SK-N-DZ (cell line): ENCODE measurements at regions not wholly inside any gene's neighbourhood (a gene's known extent, or its start where the extent isn't known, plus 50 kb on each side); places are given as distances from the start of the nearest gene placed in this dataset.
A peak's percentile ranks its signal among the peaks of the same experiment; 100 is the strongest.
"Not testable (repeated sequence)": the region's sequence is repeated elsewhere in the genome, so short reads cannot be mapped to it uniquely, and the experiment has no call there.

Experiments used
- DNase-seq: peaks from one replicate; pipeline ENCODE4 v3.0.0-alpha.2; 2015; ENCODE audit warnings: low spot score

- DNase-seq = no peak
Observed at GRCh38 chr11:37199082-37199481, 601.0 kb upstream of the RAG2 start.

DNA sequence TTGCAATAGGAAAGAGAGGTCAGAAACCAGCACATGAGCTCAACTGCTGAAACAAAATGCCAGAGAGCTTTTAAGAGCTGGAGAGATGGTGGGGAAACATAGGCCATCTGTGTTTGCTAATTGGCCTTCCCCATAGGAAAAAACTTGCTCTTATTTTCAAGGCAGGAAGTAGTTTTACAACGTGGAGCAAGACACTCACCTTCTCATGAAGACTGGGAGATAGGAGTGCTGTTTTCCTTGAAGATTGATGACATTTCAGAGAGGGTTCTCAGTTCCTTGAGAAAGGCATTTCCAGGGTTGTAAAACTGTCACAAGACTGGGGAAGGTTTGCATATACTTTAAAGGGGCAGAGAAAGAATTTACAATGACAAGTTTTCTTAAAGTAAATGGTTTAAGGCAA, 586.3 kb upstream of the RAG2 start:
- no peak for DNase-seq

GRCh38 chr11:37182031-37182430, 584.0 kb upstream of the RAG2 start:
- DNase-seq = no peak

DNA sequence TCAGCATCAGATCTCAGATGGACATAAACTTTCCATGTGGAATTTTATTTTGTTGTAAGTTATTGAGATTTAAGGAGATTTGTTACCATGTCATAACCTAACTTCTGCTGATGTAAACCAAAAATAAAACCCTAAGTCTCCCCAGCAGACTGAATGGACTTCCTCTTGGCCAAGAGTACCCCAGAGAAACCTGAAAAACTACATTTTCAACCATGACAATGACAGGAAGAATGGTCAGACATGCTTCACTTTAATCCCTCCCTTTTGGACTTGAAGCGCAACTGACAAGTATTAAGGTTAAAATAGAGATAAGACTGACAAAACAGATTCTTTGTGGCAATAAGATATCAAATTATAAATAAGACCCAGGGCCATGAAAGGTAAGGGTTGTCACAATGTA, 579.7 kb upstream of the RAG2 start:
- DNase-seq = no peak

DNA sequence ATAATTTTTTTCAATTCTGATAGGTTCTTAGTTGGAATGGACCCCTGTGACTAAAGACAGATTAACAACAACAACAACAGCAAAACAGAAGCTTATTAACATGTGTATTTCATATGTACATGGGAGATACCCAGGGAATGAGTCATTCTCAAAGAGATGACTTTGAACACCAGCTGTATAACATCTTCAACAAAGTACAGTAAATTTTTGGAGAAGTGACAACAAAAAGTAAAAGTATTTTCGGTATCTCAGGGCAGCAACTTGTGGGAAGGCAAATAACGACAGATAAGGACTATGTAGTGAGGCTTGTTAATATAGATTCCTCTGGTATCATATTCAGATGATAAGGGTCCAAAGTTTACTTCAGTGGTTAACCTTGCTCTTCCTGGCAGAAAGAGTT, 573.4 kb upstream of the RAG2 start:
- no peak for DNase-seq

- DNase-seq = no peak
Observed at GRCh38 chr11:37170311-37170710, 572.3 kb upstream of the RAG2 start.

DNA sequence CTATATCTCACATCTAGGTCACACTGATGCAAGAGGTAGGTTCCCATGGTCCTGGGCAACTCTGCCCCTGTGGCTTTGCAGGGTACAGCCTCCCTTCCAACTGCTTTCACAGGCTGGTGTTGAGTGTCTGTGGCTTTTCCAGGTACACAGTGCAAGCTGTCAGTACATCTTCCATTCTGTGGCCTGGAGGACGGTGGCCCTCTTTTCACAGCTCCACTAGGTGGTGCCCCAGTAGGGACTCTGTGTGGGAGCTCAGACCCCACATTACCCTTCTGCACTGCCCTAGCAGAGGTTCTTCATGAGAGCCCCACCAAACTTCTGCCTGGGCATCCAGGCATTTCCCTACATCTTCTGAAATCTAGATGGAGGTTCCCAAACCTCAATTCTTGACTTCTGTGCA, 547.4 kb upstream of the RAG2 start:
- DNase-seq = not testable (repeated sequence)

- no peak for DNase-seq
Observed at GRCh38 chr11:37142591-37142990, 544.6 kb upstream of the RAG2 start.

DNA sequence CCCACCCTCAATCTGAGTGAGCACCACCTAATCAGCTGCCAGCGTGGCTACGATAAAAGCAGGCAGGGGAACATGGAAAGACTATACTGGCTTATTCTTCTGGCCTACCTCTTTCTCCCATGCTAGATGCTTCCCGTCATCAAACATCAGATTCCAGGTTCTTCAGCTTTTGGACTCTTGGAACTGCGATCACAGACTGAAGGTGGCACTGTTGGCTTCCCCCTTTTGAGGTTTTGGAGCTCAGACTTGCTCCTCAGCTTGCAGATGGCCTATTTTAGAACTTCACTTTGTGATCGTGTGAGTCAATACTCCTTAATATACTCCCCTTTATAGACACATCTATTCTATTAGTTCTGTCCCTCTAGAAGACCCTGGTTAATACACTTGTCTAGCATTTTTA, 543.7 kb upstream of the RAG2 start:
- DNase-seq = no peak

- not testable (repeated sequence) for DNase-seq
Observed at GRCh38 chr11:37135606-37136005, 537.6 kb upstream of the RAG2 start.

GRCh38 chr11:37134637-37135036, 536.6 kb upstream of the RAG2 start:
- no peak for DNase-seq

DNA sequence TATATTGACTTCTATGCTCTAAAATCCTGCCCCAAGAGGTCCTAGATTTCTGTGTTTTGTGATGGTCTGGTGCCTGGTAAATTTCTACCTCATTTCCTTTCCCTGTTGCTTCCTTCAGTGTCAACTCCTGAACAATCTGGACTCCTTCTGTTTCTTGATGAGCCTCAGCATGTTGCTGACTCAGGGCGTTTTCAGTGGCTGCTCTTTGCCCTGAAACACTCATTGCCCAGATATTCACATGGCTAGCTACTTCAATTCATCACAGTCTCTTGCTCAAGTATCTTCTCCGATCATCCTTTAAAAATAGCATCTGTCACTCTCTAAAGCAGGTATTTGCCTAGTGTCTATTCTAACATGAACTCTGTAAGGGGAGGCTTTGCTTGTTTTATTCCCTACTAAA, 526.3 kb upstream of the RAG2 start:
- no peak for DNase-seq

DNA sequence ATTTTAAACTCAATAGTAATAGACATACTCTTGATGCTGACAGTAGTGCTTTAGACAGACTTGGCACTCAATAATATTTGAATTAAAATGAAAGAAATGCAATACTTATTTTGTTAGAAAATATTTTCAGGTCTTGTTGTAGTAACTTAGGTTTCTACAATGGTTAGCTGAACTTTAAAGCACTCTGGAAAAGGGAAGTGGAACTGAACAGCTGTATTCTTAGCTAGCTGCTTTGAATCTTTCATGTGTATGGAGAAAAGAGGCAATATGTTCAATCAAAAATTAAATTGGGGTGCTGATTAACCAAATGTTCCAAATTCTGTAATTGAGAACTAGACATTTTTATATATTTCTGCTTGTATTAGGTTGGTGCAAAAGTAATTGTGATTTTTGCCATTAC, 517.9 kb upstream of the RAG2 start:
- no peak for DNase-seq

DNA sequence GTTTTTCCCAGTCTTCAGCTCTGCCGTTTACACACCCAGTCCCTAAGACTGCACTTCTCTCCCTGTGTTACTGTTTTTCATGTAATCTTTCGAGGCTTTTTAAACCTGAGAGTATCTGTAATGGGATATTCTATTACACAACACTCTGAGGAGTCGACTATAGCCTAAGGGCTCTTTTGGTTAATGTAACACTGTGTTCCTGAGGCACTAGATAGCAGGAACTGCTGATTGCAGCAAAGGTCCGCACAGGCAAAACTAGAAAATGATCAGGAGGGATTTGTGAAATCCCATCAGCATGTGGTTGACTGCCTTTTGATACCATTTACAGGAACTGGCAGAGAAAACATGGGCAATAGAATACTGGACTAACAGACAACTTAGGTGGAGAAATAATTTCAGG, 512.3 kb upstream of the RAG2 start:
- DNase-seq = no peak

GRCh38 chr11:37109286-37109585, 511.2 kb upstream of the RAG2 start:
- no peak for DNase-seq

DNA sequence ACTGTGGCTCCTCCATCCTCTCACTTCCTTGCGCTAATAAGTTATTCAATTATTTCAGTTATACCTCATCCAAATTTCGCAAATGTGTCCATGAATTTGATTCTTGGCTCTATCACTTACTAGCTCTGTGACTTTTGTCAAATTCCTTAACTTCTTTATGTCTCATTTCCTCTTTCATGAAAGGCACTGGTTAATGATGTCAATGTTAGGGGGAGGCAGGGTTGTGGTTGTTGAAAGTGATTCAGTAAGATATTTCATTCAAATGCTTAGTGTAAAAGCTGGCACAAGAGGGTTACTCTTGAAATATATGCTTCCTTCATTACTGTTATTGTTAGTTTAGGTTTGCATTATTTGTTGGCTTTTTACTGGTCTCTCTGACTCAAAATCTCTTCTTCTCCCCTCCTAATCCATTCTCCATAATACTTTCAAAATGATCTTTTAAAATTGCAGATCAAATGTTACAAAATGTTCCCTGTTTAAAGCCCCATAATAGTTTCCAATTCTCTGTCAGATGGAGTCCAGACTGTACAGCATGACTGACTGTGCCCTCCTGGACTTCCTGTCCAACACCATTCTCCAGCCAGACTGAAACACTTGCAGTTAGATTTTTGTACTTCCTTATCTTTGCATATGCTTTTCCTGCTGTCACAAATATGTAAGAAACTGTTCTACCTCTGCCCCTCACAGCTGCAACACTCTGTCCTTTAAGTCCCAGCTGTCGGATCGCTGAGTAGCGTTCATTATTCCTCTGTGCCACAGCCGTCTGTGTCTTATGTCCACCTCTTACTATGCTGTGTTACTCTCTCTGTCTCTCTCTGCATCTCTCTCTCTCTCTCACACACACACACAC, 510.6 kb upstream of the RAG2 start:
- DNase-seq = no peak

DNA sequence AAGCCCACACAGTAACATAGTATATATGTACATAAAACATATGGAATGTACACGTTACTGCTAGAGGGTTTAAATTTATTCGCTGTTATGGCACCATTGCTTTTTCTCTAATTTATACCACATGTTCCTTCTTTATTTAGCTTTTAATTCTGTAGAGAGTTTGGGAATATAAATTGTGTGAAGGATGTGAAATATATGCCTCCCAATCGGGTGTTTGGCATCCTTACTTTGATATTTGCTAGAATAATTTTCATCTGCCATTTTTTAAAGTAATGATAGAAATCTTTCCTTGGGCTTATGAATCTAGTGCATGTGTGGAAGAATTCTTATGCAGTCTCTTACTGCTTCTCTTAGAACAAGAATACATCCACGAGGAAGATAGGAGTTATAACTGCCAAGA, 509.8 kb upstream of the RAG2 start:
- no peak for DNase-seq

DNA sequence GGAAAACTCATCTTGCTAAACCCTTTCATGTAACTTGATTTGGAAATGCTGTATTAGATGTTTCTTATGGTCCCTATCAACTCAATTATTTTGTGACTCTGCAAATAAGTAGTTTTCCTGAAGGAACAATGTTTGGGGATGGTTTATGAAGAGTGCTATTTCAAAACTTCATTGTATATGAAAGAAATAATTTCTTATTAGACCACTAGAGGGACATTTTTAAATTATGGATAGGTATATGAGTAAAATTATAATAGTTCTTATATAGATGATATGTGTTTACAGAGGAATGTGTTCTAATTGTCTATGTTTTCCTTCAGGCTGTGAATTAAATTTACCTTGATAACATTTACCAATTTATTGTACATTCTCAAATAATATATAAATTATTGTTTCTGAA, 509.4 kb upstream of the RAG2 start:
- no peak for DNase-seq

GRCh38 chr11:37105427-37105826, 507.4 kb upstream of the RAG2 start:
- no peak for DNase-seq

GRCh38 chr11:37104380-37104779, 506.3 kb upstream of the RAG2 start:
- no peak for DNase-seq

DNA sequence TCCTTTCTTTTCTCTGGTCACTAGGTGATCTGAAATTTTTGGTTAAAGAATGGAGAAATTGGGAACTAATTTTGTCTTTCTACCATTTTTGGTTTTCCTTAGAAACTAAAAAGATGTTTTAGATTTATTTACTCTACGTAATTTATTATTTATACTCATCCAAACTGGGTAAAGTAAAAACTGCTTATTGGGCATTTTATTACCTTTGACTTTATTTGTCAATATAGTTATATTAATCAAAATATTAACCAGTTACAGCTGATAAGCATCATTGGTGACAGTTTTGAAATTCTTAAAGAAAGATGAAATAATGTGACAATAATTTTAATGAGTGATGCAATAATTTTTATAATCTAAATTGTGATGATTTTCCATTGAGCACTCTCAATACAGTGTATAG, 502.0 kb upstream of the RAG2 start:
- no peak for DNase-seq

DNA sequence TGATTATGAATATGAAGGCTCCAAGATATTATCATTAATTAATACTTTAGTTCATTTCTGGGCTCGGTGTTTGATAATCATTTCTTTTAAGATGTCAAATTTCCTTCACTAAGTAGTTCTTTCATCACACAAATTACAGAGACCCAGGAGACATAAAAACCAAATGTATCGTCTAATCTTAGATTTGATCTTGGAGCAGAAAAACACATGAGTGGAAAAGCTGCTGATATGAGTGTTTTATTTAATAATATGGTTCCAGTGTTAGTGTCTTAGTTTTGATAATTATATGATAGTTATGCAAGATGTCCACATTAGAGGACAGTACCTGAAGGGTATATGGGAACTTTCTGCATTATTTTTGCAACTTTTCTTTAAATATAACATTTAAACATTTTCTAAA, 494.5 kb upstream of the RAG2 start:
- DNase-seq = peak; percentile 23

- no peak for DNase-seq
Observed at GRCh38 chr11:37089439-37089838, 491.4 kb upstream of the RAG2 start.

GRCh38 chr11:37088573-37088910, 490.5 kb upstream of the RAG2 start:
- DNase-seq = no peak
